SJCRH30 (cell line): ENCODE measurements at regions not wholly inside any gene's neighbourhood (a gene's known extent, or its start where the extent isn't known, plus 50 kb on each side); places are given as distances from the start of the nearest gene placed in this dataset.
"Not testable (repeated sequence)": the region's sequence is repeated elsewhere in the genome, so short reads cannot be mapped to it uniquely, and the experiment has no call there.

Experiments used
- DNase-seq, 2 experiments: peaks; one replicate each; pipeline ENCODE4 v3.0.0-alpha.2; 2015 to 2020
- H3K27ac ChIP-seq: fragments of 250-450 bp; sonication (Bioruptor Pico); 2 replicates; pipeline ENCODE4 v1.5.1; 2020; ENCODE audit warnings: mild to moderate bottlenecking, moderate library complexity
- H3K27me3 ChIP-seq: fragments of 250-450 bp; sonication (Bioruptor Pico); 2 replicates; pipeline ENCODE4 v1.5.1; 2020; ENCODE audit warnings: mild to moderate bottlenecking, moderate library complexity
- H3K36me3 ChIP-seq: fragments of 250-450 bp; sonication (Bioruptor Pico); 2 replicates; pipeline ENCODE4 v1.5.1; 2020; ENCODE audit warnings: mild to moderate bottlenecking, moderate library complexity
- H3K4me1 ChIP-seq: fragments of 250-450 bp; sonication (Bioruptor Pico); 2 replicates; pipeline ENCODE4 v1.5.1; 2020; ENCODE audit warnings: mild to moderate bottlenecking, moderate library complexity
- H3K4me3 ChIP-seq: fragments of 250-450 bp; sonication (Bioruptor Pico); 2 replicates; pipeline ENCODE4 v1.5.1; 2020; ENCODE audit warnings: mild to moderate bottlenecking, moderate library complexity
- H3K9me3 ChIP-seq: fragments of 250-450 bp; sonication (Bioruptor Pico); replicated peaks from 2 replicates; pipeline ENCODE4 v1.5.1; 2020; ENCODE audit warnings: mild to moderate bottlenecking, moderate library complexity

- H3K4me3 ChIP-seq, H3K36me3 ChIP-seq, DNase-seq, H3K27me3 ChIP-seq, H3K9me3 ChIP-seq, H3K27ac ChIP-seq: not testable (repeated sequence)
- H3K4me1 ChIP-seq = peaks cover 21% of the 10 kb centered on the region
Observed at GRCh38 chr2:240385451-240386161, 49.9 kb upstream of the GPC1 start.
